ENCODE measurements at regions not wholly inside any gene's neighbourhood (a gene's known extent, or its start where the extent isn't known, plus 50 kb on each side); places are given as distances from the start of the nearest gene placed in this dataset.

GRCh38 chr13:58729361-58729760 lies 1097.8 kb downstream of the PCDH17 start:
- no peak for DNase-seq (ENCODE audit: low spot score in 2 of 2)
- Histone ChIP-seq H3K4me1 (no peaks in the 10 kb centered on the region), H3K4me3 (no peak overlapping the region), H3K27me3 (peaks cover 0 to 4% of the 10 kb centered on the region in 2 donors), H3K27ac (no peak overlapping the region), H3K36me3 (no peaks in the 10 kb centered on the region), H3K9me3 (no peaks in the 10 kb centered on the region)
- TF ChIP-seq, protein P1, sequence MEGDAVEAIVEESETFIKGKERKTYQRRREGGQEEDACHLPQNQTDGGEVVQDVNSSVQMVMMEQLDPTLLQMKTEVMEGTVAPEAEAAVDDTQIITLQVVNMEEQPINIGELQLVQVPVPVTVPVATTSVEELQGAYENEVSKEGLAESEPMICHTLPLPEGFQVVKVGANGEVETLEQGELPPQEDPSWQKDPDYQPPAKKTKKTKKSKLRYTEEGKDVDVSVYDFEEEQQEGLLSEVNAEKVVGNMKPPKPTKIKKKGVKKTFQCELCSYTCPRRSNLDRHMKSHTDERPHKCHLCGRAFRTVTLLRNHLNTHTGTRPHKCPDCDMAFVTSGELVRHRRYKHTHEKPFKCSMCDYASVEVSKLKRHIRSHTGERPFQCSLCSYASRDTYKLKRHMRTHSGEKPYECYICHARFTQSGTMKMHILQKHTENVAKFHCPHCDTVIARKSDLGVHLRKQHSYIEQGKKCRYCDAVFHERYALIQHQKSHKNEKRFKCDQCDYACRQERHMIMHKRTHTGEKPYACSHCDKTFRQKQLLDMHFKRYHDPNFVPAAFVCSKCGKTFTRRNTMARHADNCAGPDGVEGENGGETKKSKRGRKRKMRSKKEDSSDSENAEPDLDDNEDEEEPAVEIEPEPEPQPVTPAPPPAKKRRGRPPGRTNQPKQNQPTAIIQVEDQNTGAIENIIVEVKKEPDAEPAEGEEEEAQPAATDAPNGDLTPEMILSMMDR (IDR thresholded peaks at IDR 0.05) = no peak
- TF ChIP-seq POLR2A (IDR thresholded peaks at IDR 0.05) = no peak
- no peak for TF ChIP-seq EP300 (IDR thresholded peaks at IDR 0.05)
- WGBS, 2 donors = 34 to 45% methylated on average over 1 of the region's 1 CpG

DNA sequence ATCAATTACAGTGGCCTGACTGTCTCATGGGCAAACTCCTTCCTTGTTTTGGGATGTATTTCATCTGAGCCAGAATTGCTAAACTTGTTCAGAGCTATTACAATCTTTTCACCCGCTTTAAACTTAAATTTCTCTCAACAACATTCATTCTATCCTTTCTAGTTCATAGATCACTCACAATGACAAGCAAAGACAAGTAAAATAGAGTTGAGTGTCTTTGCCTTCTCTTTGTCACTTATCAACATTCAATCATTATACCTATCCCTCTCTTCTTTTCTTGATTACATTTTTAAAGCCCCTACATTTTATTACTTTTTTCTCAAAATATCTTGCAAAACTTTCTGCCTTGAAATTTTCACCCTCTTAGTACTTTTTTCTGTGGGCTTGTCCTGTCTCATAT lies 1113.1 kb downstream of the PCDH17 start:
- 87 to 100% methylated on average over 1 of the region's 1 CpG for WGBS, 2 donors
- Histone ChIP-seq H3K4me3 (no peak overlapping the region), H3K27ac (no peak overlapping the region), H3K4me1 (no peaks in the 10 kb centered on the region), H3K9me3 (no peaks in the 10 kb centered on the region), H3K27me3 (no peaks in the 10 kb centered on the region), H3K36me3 (no peaks in the 10 kb centered on the region)
- TF ChIP-seq EP300 (IDR thresholded peaks at IDR 0.05) = no peak
- TF ChIP-seq, protein P1 (IDR thresholded peaks at IDR 0.05) = no peak
- no peak for DNase-seq (ENCODE audit: low spot score in 2 of 2)

- Histone ChIP-seq H3K27me3 (no peaks in the 10 kb centered on the region), H3K4me1 (no peaks in the 10 kb centered on the region), H3K27ac (no peak overlapping the region), H3K9me3 (no peaks in the 10 kb centered on the region), H3K36me3 (no peaks in the 10 kb centered on the region), H3K4me3 (no peak overlapping the region)
- TF ChIP-seq EP300 (IDR thresholded peaks at IDR 0.05) (no peak), POLR2A (IDR thresholded peaks at IDR 0.05) (no peak)
- TF ChIP-seq, protein P1 (IDR thresholded peaks at IDR 0.05) = no peak
- 22 to 26% methylated on average over 2 of the region's 2 CpGs for WGBS, 2 donors
- no peak for DNase-seq (ENCODE audit: low spot score in 2 of 2)
Observed at GRCh38 chr13:58767566-58767965, 1136.0 kb downstream of the PCDH17 start.

DNA sequence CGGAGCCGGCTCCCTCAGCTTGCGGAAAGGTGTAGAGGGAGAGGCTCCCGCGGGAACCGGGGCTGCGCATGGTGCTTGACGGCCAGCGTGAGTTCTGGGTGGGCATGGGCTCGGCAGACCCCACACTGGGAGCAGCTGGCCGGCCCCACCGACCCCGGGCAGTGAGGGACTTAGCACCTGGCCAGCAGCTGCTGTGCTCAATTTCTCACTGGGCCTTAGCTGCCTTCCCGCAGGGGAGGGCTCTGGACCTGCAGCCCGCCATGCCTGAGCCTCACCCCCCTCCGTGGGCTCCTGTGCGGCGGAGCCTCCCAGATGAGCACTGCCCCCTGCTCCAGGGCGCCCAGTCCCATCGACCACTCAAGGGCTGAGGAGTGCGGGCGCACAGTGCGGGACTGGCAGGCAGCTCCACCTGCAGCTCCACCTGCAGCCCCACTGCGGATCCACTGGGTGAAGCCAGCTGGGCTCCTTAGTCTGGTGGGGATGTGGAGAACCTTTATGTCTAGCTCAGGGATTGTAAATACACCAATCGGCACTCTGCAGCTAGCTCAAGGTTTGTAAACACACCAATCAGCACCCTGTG lies 1141.8 kb downstream of the PCDH17 start:
- H3K9me3 ChIP-seq = peaks cover 0 to 7% (median 0%) of the 10 kb centered on the region in 4 donors
- H3K4me1 ChIP-seq = no peaks in the 10 kb centered on the region
- no peak overlapping the region for H3K4me3 ChIP-seq
- no peaks in the 10 kb centered on the region for H3K36me3 ChIP-seq
- H3K27ac ChIP-seq = no peak overlapping the region
- no peaks in the 10 kb centered on the region for H3K27me3 ChIP-seq
- DNase-seq (ENCODE audit: low spot score in 2 of 2) = no peak
- 98 to 99% methylated on average over 11 to 13 of the region's 25 CpGs for WGBS, 2 donors
- TF ChIP-seq, protein P1 (IDR thresholded peaks at IDR 0.05) = no peak
- TF ChIP-seq EP300 (IDR thresholded peaks at IDR 0.05) (no peak), POLR2A (IDR thresholded peaks at IDR 0.05) (no peak)

DNA sequence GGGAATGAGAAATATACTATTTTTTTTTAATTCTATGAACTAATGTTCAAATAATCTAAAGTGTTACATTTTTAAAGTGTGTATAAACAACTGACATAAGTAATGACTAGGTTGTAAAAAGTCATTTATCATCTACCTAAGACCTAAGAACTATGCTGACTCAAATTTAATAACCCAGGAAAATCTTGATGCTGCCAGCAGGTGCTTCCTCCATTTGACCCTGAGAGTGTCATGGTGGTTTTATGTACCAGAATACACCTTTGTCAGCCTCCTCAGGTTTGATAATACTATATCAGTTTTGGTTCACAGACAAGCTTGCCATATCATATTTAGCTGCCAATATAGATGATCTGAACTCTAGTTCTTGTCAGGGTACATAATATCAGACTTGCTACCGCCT lies 1151.2 kb downstream of the PCDH17 start:
- no peaks in the 10 kb centered on the region for H3K27me3 ChIP-seq
- H3K36me3 ChIP-seq = no peaks in the 10 kb centered on the region
- no peak overlapping the region for H3K27ac ChIP-seq
- TF ChIP-seq POLR2A (IDR thresholded peaks at IDR 0.05) (no peak), EP300 (IDR thresholded peaks at IDR 0.05) (no peak)
- TF ChIP-seq, protein P1 (IDR thresholded peaks at IDR 0.05) = no peak
- H3K4me3 ChIP-seq = no peak overlapping the region
- H3K4me1 ChIP-seq = no peaks in the 10 kb centered on the region
- no peak for DNase-seq (ENCODE audit: low spot score in 2 of 2)
- peaks cover 0 to 6% (median 0%) of the 10 kb centered on the region in 4 donors for H3K9me3 ChIP-seq
- WGBS, 2 donors = 100% methylated on average over 1 of the region's 1 CpG

Data from tibial nerve (tissue), 4 donors.